LHCN-M2 (cell line): ENCODE measurements at regions not wholly inside any gene's neighbourhood (a gene's known extent, or its start where the extent isn't known, plus 50 kb on each side); places are given as distances from the start of the nearest gene placed in this dataset.
"Not testable (repeated sequence)": the region's sequence is repeated elsewhere in the genome, so short reads cannot be mapped to it uniquely, and the experiment has no call there.

Experiments used
- DNase-seq: peaks from one replicate; pipeline ENCODE4 v3.0.0-alpha.2; 2012; ENCODE audit warnings: low read depth

GRCh38 chr3:69647511-69648110, 91.7 kb upstream of the MITF start:
- DNase-seq = no peak

- DNase-seq = peak; percentile 62
Observed at GRCh38 chr3:69647081-69647480, 92.2 kb upstream of the MITF start.

- peak; percentile 14 for DNase-seq
Observed at GRCh38 chr3:69646287-69647067, 92.8 kb upstream of the MITF start.

- no peak for DNase-seq
Observed at GRCh38 chr3:69642606-69643005, 96.7 kb upstream of the MITF start.

GRCh38 chr3:69639851-69640250, 99.4 kb upstream of the MITF start:
- DNase-seq = no peak

DNA sequence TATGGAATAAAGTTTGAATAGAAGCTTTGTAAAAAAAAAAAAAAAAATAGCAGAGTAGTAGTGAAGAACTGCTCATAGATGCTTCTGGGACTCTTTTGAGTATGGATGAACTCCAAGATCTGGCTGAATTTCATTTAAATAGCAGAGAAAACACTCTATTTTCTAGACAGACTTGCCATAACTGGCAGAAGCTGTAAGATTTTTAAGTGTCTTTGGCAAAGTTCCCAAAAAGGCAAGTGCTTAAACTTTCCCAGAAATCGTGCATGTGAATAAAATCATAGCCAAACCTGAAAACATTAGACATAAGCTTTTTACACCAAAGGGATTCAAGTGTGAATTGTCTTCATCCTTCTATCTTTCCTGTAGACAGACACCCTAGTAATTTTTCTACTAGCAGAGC, 110.3 kb upstream of the MITF start:
- no peak for DNase-seq

DNA sequence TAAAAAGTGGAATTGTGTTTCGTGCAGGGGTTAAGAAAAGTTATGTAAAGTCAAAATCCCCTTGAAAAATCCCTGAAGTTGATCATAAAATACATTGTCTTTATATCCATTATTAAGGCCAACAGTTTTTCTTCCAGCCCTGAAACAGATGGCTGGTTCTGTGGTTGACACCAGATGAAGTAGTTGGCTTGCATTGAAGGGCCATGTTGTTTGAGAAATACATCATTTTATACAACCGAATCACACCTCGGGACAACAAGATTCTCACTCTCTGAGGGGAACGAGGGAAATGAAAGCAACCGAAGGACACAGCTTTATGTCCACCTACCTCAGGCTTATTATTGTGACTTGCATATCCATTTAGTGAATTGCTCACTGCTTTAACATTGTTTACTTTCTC, 126.0 kb upstream of the MITF start:
- no peak for DNase-seq

- no peak for DNase-seq
Observed at GRCh38 chr3:69612791-69613190, 126.5 kb upstream of the MITF start.

DNA sequence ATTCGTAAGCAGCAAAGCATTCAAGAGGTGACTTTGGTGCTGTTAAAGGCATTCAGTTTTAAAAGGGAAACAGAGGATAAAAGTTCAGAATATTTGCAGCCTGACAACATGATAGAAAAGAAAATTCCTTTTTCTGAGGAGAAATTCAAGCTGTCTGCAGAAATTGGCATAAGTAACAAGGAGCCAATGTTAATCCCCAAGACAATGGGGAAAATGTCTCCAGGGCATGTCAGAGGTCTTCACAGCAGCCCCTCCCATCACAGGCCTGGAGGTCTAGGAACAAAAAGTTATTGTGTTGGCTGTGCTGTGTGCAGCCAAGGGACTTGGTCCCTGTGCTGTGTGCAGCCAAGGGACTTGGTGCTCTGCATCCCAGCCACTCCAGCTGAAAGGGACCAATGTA, 129.7 kb upstream of the MITF start:
- DNase-seq = not testable (repeated sequence)

DNA sequence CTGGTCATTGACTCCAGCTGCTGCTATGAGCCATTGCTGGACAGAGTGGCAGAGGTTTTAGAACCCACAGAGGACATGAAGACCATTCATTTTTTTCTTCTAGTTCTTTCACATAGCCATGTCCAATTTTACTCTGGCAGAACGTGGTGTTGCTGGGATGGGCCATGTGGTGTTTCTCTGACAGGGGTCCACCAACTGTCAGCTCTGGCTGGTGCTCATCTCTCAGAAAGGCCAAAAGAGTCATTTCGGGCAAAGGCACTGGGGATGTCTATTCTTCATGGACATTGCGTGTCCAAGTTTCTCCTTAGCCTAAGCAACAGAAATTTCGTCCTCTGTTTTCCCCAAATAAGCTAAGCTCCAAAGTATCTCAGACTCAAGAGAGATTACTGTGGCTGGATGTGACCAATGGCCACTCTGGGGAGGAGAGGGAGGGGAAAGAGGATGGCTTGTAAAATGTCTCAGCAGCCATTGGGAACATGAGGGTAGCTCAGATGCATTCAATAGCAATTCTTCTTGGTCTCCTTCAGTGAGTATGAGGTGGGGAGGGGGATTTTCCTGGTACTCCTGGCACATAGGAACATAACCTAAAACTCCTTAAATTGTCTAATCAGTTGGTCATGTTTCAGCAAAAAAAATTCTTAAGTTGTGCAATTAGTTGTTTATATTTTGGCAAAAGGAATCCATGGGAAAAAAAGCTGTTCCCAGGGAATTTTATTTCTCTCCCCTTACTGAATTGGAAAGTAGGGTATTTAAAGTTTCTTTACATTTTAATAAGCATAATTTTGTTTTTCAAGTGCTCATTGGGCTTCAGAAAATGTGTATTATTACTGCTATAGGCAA, 131.6 kb upstream of the MITF start:
- DNase-seq = no peak

GRCh38 chr3:69605867-69606266, 133.4 kb upstream of the MITF start:
- no peak for DNase-seq

GRCh38 chr3:69604735-69605450, 134.4 kb upstream of the MITF start:
- no peak for DNase-seq

DNA sequence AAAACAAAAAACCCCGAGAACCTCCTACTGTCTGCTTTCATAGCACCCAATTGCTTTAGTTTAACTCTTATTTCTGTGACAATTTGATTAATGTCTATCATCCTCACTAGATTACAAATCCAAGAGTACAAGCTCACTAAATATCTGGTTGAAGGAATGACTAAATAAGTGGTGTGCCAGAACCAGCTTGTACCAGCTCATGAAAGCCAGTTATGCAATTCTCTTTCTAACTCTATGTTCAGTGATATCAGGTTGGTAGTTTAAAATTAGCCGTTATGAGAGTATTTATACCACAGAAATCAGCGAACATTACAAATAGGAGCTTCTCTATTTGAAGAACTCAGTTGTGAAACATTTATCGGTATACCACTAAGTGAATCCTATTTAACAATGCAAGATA, 137.2 kb upstream of the MITF start:
- DNase-seq = no peak

DNA sequence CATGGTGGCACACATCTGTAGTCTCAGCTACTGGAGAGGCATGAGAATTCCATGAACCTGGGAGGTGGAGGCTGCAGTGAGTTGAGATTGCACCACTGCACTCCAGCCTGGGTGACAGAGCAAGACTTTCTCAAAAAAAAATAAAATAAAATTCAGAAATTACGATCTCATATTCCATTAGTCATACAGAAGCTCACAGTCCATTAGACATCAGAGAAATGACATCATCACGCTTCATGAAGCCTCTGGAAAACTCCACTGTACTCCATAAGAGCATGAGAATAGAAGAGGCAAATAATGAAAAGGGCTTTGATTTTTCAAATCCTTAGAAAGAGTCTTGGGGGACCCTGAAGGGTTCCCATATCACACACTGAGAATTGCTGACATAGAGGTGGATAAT, 145.0 kb upstream of the MITF start:
- no peak for DNase-seq

DNA sequence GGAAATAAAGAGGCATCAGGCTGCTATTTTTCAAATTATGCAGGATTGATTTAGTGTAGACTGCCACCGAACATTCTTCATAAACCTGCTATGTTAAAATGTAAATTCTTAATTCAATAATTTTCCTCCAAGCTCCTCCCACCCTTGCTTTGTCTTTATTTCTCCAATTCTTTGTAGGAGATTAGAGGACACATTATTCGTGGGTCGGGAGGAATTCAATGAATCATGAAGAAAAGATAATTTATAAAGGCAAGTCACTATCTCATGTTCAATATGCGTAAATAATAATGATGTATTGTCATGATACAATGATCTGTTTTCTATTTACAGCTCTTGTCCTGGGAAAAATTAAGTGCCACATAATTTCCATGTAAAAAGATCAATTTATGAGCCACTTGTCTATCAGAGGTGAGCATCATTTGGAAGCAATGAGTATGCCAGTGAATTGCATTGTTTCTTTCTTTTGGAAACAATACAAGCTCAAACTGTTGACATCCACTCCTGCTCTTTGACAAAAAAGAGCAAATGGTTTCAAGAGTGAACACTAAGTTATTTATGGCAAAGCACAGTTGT, 148.0 kb upstream of the MITF start:
- no peak for DNase-seq

DNA sequence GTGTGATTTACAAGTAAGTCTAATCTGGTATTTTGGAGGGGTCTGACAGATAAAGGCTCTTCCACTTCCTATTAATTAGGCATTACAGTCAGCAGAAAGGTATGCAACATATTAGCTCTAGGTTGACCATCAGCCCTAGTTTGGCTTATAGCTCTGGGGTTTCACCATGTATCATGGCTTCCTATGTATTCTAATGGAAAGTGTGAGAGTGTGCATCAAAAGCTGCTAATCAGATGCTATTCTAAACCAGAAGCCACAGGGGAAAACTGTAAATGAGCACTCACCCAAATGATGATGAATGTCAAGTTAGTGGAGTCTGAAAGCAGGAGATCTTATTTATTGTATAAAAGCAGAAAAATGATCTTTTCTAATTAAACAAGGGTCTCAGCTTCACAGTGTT, 149.2 kb upstream of the MITF start:
- no peak for DNase-seq

DNA sequence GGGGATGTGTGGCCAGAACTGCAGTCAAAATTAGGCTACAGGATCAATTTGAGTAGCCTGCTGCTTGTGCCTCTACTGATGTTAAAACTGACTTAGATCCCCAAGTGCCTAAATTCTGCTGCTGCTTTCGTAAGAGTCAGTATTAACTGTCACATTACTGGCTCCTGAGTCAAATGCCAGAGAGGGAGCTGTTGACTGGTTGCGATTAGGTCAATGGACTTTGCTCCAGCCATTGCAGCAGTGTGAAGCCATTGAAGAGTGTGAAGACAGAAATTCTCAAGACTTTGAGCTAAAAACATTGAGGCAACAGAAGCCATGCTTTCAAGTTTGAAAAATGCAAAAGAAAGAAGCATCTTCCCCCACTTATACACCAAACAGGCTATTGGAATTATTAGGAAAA, 151.1 kb upstream of the MITF start:
- DNase-seq = no peak

GRCh38 chr3:69585472-69585871, 153.8 kb upstream of the MITF start:
- DNase-seq = no peak

DNA sequence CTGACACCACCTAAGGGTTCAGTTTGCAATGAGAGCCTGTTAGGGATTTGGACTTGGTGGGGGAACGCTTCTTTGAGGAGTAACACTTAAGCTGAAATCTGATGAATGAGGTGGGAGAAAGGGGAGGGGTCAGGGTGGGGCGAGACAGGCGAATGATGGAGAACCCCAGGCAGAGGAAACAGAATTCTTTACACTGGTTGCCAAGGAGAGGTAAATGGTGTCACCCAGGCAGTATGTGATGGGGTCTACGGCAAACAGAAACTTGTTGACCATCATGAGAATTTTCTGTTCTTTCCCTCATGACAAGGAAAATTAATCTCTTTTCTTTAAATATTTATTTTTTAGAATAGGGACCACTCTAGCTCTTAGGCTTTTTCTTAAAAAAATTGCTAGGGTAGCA, 157.2 kb upstream of the MITF start:
- DNase-seq = no peak

DNA sequence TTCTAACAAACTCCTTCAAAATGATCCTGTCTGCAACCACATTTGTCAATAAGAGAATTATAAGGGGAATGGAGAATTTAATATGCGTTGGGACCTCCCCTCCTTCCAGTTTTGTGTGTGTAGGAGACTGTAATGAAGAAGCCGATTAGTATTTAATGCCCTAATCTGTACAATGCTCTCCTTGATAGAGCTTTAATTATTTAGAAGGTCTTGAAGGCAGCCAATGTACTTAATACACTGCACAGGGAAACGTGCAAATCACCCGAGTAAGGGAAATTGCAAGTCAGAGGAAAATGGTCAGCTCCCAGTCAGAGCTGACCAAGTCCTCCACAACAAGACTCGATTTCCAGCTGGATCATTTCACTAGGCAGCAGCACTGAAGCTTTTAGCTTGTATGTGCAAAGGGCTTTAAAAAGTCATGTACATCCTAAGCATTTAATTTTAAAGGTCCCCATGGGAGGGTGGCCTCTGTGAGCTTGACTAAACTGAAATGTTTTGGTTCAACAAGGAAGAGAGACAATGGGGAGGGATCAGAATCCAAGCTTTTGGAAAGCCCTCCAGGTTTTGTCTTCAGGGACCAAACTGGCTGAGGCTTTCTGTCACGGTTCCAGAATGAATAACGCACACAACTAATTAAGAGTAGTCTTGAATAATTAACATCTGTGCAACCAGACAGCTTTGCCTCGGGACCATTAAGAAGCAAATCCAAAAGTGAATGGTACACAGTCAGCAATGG, 159.8 kb upstream of the MITF start:
- DNase-seq = no peak

- DNase-seq = no peak
Observed at GRCh38 chr3:69569520-69569919, 169.7 kb upstream of the MITF start.
